GM11168 (cell line): ENCODE measurements at regions not wholly inside any gene's neighbourhood (a gene's known extent, or its start where the extent isn't known, plus 50 kb on each side); places are given as distances from the start of the nearest gene placed in this dataset.

ENCODE experiments used
- in situ Hi-C: fragments of 300-500 bp; cut with MboI; formaldehyde crosslinking; loops from one replicate; pipeline ENCODE4 v1.12.0; 2022; ENCODE audit warnings: low sequenced_read_pairs; ENCODE audit not compliant: unreplicated experiment

DNA sequence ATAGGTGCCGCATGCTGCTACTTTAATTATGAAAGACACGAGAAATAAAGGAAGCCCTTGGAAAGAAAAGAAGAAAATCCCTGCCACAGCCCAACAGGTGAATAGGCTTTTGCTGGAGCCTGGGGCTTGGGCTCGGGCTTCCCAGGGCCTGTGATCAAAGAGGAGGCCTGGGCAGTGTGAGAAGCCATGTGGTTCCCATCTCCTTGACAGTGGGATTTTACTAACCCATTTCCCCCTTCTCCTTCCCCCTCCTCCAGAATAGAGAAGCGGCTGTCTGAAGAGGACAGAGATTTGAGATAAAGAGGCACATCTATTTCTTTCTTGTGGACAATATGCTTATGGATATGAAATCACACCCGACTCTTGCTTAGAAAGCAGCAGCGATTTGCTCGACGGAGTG, 369.1 kb downstream of the MCTP2 start:
- in situ Hi-C loops, result no loop called here

DNA sequence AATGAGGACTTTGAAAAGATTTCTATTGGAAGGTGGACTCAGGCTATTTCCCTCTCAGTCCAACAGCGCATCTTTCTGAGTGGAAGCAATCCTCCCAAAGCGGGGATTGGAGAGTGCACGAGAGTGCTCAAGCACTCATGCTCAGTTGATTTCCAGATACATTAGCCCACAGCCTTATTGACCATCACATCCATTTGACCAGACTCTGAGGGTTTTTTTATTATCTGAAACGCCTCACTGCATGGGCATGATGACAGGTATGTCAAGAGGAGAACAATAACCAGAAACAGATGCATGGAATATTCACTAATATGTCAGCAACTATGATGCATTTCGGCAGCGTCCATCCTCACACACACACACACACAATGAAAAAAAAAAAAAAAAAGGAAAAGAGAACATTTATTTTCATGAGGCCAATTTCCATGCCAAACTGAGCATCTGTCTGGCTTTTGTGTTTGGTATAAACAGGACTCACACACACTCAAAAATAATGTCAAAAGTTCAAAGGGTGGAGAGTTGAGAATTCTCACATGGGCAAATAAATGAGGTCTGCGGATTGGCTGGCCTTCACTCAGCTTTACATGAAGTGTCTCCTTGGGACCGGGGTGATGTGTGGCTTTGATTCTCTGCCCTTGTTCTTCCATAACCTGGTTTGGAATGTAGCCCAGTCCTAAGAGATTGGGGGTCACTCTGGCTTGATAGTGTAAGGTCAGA, 371.6 kb downstream of the MCTP2 start:
- in situ Hi-C loops, result no loop called here

DNA sequence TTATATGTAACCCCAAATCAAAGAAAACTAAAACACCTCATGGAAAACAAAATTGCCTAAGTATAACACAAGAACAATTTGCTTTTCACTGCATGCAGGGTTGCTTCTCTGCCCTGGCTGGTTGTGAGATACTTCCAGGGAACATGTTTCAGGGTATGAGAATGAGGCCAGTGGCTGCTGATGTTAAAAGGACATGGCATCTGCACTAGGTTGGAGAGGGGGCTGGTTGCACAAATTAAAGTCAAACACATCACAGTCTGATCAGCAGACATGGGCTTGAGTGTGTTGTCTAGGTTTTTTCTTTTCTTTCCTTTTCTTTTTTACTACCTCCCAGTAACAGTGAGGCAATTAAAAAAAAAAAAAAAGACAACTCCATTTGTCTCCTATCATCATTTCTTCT, 374.9 kb downstream of the MCTP2 start:
- in situ Hi-C loops, result no loop called here

DNA sequence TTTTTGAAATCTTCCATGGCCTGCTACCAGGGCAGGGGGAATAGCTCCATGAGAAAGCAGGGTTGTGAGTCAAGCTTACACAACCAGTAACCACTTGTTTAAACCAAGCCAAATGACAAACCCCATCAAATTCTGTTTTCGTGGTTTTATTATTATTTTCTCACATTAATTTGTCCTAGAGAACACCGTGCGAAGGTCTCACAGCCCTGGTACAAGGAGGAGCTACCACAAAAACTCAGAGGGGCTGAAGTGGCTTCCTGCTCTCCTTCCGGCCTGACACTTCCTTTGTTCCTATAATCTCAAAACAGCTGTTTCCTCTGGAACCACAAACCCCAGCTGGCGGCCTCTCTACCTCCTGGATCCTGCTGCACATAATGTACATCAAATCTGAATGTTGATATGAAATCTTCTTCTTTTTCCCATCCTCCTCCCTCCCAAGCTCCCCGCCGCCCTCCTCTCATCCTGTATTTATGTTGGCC, 375.9 kb downstream of the MCTP2 start:
- in situ Hi-C loops, result no loop called here

DNA sequence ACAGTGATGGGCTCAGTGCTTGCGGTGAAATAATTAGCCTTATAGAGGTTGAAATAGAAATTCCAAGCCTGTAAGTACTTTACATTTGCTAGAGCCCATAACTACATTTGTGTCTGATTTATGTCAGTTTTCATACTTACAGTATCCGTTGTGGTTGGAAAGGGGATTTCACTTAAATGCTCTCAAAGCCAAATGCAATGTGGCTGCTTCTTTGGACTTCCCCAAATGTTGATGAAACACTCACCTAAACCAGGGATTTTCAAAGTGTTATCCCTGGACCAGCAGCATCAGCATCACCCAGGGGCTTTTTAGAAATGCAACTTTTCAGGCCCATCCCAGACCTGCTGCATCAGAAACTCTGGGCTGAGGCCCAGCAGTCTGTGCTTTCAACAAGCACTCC, 378.7 kb downstream of the MCTP2 start:
- in situ Hi-C loops, result no loop called here

DNA sequence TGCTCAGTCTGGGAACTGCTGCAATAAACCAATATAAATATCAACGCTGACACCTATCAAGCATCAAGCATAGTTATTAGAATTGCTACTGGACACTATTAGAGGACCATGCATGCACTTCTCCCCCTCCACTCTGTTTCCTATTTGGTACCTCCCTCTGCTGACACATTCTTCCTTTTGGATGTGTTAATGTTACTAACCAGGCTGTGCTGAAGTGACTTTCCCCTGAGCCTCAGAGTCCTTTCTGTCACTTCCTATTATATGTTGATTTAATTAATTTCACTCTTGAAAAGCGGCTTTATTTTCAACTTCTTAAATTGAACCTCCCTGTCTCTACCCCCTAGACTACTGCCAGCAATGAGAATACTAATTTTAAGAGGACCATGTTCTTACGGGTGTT, 379.1 kb downstream of the MCTP2 start:
- in situ Hi-C loops, result no loop called here

DNA sequence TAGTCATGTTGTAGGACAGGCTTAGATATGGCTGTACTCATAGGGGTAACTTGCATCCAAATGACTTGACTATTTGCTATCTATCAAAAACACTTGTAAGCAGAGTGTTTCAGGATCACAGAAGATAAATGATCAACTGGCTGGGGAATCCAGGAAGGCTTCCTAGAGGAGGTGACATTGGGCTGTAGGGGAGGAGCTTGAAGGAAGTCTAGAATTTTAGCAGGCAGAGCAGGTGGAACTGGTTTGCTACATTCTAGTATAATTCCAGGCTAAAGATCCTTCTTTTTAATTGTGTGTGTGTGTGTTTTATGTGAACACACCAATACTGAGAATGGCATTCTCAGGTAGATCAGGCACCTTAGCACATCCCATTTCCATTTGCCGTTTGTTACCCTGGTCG, 380.3 kb downstream of the MCTP2 start:
- in situ Hi-C loops, result no loop called here

DNA sequence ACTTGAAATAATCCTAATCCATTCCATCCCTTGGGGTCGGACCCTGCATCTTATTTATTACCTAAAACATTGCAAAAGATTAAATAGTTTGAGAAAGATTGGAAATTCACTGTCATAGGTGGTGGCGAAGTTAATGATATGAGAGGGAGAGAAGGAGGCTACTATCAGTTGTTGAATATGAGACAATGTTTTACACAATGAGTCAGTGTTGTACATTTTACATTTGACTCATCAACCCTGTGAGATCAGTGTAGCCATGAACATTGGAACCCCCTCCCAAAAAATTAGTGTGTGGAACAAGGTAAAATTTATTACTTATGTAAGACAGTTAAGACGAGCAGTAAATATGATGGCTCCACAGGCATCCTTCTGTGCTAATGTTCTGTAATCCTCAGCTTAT, 384.3 kb downstream of the MCTP2 start:
- in situ Hi-C loops, result no loop called here

DNA sequence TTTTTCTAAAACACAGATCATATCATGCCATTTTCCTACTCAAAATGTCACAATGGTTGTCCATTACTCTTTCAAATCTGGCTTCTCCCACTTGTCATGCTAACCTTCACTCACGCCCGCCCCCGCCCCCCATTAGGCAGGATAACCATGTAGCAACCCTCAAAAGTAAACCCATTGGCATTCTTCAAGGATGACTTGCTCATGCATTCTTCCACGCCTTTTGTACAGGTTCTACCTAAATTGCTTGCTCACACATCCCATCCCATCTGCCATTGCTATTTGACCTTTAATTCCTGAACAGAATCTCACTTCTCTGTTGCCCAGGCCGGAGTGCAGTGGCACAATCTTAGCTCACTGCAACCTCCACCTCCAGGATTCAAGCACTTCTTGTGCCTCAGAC, 389.3 kb downstream of the MCTP2 start:
- in situ Hi-C loops, result no loop called here

DNA sequence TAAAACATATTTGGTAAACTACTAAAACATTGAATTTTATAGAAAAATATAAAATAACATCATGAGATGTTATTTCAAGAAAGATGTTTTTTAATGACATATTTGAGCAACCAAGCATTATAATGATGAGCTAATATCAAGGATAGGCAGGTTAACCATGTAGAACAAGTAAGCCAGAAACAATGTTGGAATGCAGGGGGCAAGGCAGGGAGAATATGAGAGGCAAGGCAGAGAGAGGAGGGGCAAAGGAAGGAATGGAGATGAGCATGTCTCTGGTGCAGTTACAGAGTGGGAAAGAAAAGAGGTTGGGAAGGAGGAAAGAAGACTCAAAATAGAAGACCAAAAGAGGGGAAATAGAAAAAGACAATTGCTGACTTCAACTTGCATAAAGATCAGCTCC, 390.4 kb downstream of the MCTP2 start:
- in situ Hi-C loops, result no loop called here

DNA sequence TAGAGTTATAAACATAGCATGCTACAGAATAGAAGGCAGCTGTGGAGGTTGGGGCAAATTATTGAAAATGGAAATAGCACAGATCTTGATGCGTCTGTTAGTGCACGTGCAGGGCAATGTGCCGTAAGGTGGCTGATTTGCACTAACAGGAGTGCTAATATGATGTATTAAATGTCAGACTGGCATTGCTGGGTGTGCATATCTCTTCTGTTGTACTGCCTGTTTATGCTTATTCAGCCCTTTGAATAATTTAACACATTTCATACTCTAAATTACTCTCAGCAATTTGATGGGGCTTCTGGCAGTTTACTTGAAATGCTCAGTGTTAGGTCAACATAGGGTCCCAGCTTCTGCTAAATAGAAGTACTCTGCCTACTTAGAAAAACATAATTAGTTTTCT, 395.6 kb downstream of the MCTP2 start:
- in situ Hi-C loops, result no loop called here

DNA sequence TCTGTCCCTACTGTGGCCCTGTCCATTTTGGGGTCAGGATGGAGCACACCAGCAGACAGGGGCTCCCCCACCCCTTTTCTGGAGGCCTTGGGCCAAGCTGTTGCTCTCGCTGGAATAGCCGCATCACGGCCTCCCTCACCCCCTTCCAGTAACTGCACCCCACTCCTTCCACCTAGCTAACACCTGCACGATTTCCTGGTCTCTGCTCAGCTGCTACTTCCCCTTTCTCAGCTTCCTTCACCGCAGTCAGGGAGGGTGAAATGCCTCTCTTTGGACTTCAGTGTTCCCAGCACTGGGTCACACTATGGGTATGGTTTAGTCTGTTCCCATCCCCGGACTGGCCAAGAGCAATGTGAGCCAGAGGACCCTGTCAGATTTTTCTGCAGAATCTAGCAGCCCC, 400.2 kb downstream of the MCTP2 start:
- in situ Hi-C loops, result no loop called here

DNA sequence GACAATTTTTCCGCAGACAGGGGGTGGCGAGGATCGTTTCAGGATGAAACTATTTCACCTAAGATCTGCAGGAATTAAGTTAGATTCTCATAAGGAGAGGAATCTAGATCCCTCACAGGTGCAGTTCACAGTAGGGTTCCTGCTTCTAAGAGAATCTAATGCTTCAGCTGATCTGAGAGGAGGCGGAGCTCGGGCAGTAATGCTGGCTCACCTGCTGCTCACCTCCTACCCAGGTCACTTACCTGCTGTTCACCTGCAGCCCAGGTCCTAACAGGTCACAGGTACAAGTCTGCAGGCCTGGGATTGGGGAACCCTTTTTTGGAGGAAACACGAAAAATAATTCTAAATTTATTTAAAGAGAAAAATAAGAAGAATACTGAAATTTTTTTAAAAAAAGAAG, 406.8 kb downstream of the MCTP2 start:
- in situ Hi-C loops, result no loop called here

DNA sequence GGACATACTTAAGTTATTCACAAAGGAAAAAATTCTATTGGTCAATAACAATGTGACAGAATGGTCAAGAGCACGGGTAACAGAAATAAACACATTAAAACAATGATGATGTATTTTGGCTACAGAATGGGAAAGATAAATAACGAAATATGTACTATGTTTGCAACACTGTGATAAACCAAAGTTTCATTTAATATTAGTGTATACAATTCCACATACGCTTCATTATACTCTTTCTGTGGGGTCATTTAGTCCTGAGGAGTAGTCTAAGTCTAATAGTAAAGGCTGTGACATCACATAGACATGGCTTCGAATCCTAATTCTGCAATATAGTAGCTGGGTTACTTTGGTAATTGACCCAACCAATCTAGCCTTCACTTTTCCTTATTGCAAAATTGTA, 408.3 kb downstream of the MCTP2 start:
- in situ Hi-C loops, result no loop called here

DNA sequence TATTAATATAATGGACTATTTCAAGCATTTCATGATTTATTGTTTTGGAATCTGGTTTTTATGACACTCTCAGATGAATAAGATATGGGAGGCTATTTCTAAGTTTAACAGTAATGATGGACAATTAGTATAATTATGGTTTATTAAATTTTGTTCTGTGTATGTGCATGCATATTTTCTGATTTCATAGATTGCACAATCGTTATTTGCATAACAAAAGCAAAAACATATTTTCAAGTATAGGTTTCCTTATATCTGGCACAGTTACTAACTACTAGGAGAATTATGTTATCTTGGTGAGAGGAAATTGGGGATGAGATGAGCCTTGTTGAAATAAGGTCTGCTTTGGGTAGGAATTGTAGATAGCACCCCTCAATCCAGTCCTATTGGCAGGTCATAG, 413.1 kb downstream of the MCTP2 start:
- in situ Hi-C loops, result no loop called here

DNA sequence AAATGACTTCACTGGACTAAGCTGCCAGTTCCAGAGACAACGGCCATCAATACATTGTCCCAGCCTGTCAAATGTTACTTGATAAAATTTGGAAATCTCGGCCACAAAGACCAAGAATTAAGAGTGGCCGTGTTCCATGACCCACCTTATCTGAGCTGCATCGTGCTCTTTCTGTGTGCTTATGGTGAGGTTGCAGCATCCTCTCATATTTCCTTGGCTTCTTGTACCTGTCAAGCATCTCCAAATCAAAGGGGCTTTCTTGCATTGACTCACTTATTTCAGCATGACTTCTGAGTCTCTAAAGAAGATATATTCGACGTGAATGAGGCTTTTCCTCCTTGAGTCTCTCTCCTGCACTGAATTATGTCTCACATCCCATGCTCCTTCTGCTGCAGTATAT, 421.7 kb downstream of the MCTP2 start:
- in situ Hi-C loops, result no loop called here

DNA sequence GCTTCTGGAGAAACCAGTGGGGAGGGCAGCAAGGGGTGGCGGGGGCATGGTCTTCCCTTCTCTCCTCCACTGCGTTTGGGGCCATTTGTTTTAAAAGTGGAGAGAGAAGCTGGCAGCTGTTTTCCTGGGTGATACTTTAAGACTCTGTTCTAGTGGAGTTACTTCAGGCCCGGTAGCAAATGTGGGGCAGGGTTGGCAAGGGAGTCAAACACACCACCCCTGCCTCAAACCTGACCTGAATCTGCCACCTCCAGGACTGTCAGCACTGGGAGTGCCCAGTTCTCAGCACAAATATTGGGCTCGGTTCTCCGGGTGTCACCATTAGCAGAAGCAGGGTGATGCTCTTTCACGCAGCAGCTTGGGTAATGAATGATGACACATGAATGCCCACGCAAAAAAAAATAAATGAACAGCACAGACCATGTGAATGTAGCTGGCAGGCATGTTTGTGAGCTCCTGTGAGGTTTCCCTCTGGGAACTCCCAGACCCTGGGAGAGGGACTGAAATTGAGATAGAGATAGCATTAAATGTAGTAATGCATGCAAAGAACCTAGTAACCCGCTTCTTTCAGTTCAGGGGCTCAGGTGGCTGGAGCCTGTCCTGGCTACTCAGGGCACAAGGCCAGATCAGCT, 424.0 kb downstream of the MCTP2 start:
- in situ Hi-C loops, result no loop called here

DNA sequence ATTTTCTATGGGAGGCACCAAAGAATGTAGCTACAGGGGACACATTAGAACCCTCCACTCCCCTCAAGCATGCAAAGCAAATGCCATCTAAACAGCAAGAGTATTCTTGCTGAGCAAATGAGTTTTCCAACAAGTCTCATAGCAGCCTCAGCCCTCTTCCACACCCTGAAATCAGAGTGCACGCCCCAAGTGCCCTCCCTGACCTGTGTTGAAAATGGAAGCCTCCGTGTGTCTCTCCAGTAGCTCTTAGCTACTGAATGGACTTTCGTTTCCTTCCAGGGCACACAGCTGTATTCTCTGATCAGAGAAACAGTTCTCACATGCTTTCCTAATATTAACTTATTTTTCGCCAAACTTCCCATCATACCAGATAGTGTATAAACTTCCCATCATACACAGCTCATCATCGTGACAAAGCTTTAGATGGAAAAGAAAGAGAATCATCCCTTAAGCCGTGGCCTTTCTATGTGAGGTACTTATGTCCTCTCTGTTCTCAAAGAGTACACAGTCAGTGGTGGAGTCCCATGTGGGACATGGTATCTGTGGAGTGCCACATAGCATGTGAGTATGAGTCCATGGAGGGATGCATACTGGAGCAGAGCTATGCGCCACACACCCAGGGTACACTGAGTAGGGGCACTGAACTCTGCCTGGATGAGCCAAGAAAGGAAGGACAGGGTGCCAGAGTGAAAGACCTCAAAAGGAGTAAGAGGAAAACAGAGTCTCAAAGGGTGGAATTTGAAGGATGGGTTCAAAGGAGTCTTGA, 434.5 kb downstream of the MCTP2 start:
- in situ Hi-C loops, result no loop called here

DNA sequence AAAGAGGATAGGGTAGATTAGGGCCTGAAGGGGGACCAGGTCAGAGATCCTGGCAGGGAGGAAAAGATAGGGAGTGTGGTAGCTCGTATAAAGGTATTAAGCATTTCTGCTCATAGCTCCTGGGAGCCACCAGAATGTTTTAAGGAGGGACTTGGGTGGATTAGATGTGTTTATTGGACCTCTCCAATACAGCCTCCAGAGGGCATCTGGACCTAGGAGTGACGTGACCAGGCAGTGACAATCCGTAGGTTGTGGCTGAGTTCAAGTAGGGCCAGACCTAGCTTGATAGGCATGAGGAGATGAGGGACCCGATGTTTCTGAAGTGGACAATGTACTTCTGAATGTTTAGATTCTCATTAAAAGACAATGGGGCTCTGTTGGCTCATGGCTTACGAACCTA, 435.2 kb downstream of the MCTP2 start:
- in situ Hi-C loops, result no loop called here

DNA sequence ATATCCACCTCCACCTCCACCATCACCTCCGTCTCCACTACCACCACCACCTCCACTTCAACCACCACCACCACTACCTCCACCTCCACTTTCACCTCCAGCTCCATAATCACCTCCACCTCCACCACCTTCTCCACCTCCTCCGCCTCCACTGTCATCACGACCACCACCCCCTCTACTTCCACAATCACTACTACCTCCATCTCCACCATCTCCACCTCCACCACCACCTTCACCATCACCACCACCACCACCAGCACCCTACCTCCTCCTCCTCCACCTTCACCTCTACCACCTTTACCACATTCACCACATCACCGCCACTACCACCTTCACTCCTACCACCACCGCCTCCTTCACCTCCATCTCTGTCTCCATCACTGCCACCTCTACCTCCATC, 435.7 kb downstream of the MCTP2 start:
- in situ Hi-C loops, result no loop called here

DNA sequence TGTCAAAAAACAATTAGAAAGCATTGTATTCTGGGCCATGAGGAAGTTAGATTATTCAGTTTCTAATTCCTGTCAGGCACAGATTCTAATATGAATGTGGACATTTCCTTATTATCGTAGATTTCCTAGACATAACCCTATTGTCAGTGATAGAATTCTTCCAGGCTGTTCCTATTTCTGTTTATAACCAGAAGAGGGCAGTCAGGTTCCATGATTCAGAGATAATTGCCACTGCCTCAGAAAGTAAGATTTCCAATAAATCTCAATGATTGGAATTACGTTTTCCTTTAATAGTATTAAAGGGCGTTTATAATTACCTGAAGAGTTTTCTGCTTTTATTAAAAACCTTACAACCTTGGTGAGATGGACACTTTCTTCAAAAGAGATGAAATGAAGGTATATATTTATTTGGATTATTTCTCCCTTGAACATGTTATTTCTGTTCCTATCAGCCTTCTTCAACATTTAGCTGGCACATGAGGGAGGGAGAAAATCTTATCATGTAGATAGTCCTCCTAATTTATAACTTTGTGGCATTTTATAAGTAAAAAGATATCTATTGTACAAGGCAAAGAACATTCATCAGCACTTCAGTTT, 439.2 kb downstream of the MCTP2 start:
- in situ Hi-C loops, result no loop called here
